CD14-positive monocyte (primary cell): ENCODE measurements at regions not wholly inside any gene's neighbourhood (a gene's known extent, or its start where the extent isn't known, plus 50 kb on each side); places are given as distances from the start of the nearest gene placed in this dataset.

Source experiments
- DNase-seq, 3 donors: peaks; one replicate each; pipeline ENCODE4 v3.0.0-alpha.2; 2011 to 2022
- H2AFZ ChIP-seq: 2 replicates; pipeline ENCODE4 v1.6.0; 2012; ENCODE audit warnings: mild to moderate bottlenecking, low read depth, low read length, inconsistent platforms; ENCODE audit not compliant: insufficient read depth, poor library complexity, severe bottlenecking
- H3K27ac ChIP-seq, 2 donors: 1 replicate in 1 of 2; 2 replicates in 1 of 2; pipeline ENCODE4 v1.5.1; 2012 to 2013; ENCODE audit warnings: low read length in 2 of 2, control low read depth in 1 of 2, inconsistent platforms in 1 of 2, low read depth in 1 of 2, mild to moderate bottlenecking in 1 of 2
- H3K27me3 ChIP-seq, 2 donors: one replicate each; pipeline versions ENCODE4 v1.6.0 to v1.6.1; 2011 to 2013; ENCODE audit warnings: low read length in 2 of 2; ENCODE audit not compliant: control insufficient read depth in 2 of 2, insufficient read depth in 2 of 2
- H3K36me3 ChIP-seq, 2 donors: replicated peaks in 1 of 2; 1 replicate in 1 of 2; 2 replicates in 1 of 2; pipeline versions ENCODE4 v1.5.1 to v1.6.1; 2012 to 2013; ENCODE audit warnings: low read length in 2 of 2, control low read depth in 1 of 2, inconsistent platforms in 1 of 2, mild to moderate bottlenecking in 1 of 2; ENCODE audit not compliant: insufficient read depth in 2 of 2, control insufficient read depth in 1 of 2
- H3K4me1 ChIP-seq, 2 donors: 1 replicate in 1 of 2; 2 replicates in 1 of 2; pipeline versions ENCODE4 v1.5.1 to v1.6.1; 2012 to 2013; ENCODE audit warnings: low read length in 2 of 2, control low read depth in 1 of 2, inconsistent platforms in 1 of 2, mild to moderate bottlenecking in 1 of 2, moderate library complexity in 1 of 2; ENCODE audit not compliant: insufficient read depth in 2 of 2, control insufficient read depth in 1 of 2
- H3K4me2 ChIP-seq: replicated peaks from 2 replicates; pipeline ENCODE3; 2012; ENCODE audit warnings: low read length, moderate library complexity, mild to moderate bottlenecking; ENCODE audit not compliant: poor library complexity, severe bottlenecking; ENCODE audit errors: extremely low read depth
- H3K4me3 ChIP-seq, 3 experiments: fragments of 200-600 bp in 1 of 3; sonication (generic) in 1 of 3; replicated peaks in 1 of 3; 1 replicate in 2 of 3; 2 replicates in 1 of 3; pipeline ENCODE4 v1.5.1; 2011 to 2013; ENCODE audit warnings: low read length in 3 of 3, mild to moderate bottlenecking in 3 of 3, control low read depth in 2 of 3, low read depth in 2 of 3, inconsistent platforms in 1 of 3, moderate library complexity in 1 of 3
- H3K79me2 ChIP-seq: 2 replicates; pipeline ENCODE4 v1.6.0; 2012; ENCODE audit warnings: mild to moderate bottlenecking, control low read depth, inconsistent platforms, low read length, moderate library complexity; ENCODE audit not compliant: insufficient read depth
- H3K9ac ChIP-seq: 2 replicates; pipeline ENCODE4 v1.6.0; 2017; ENCODE audit warnings: low read length, mild to moderate bottlenecking; ENCODE audit not compliant: insufficient read depth, poor library complexity, severe bottlenecking
- H3K9me3 ChIP-seq, 2 donors: replicated peaks in 1 of 2; 1 replicate in 1 of 2; 2 replicates in 1 of 2; pipeline versions ENCODE4 v1.5.1 to v1.6.1; 2012 to 2013; ENCODE audit warnings: low read length in 2 of 2, control low read depth in 1 of 2; ENCODE audit not compliant: control insufficient read depth in 1 of 2, insufficient read depth in 1 of 2
- H4K20me1 ChIP-seq: 2 replicates; pipeline ENCODE4 v1.6.0; 2012; ENCODE audit warnings: mild to moderate bottlenecking, low read length, control low read depth, moderate library complexity; ENCODE audit not compliant: insufficient read depth
- H3K27ac Mint-ChIP-seq, 7 donors: one replicate each; pipeline ENCODE4 v1.8.0; 2020; ENCODE audit warnings: mild to moderate bottlenecking in 7 of 7, mixed read lengths in 7 of 7, moderate library complexity in 6 of 7, inconsistent platforms in 2 of 7
- H3K27me3 Mint-ChIP-seq, 3 donors: one replicate each; pipeline ENCODE4 v1.8.0; 2021 to 2022; ENCODE audit warnings: low read depth in 3 of 3, mild to moderate bottlenecking in 3 of 3, mixed read lengths in 3 of 3, moderate library complexity in 3 of 3, inconsistent platforms in 1 of 3
- H3K36me3 Mint-ChIP-seq, 2 donors: one replicate each; pipeline ENCODE4 v1.8.0; 2020; ENCODE audit warnings: mixed read lengths in 2 of 2, inconsistent platforms in 1 of 2, mild to moderate bottlenecking in 1 of 2
- H3K4me1 Mint-ChIP-seq: one replicate; pipeline ENCODE4 v1.8.0; 2020; ENCODE audit warnings: mild to moderate bottlenecking, mixed read lengths
- H3K4me3 Mint-ChIP-seq, 2 donors: one replicate each; pipeline ENCODE4 v1.8.0; 2020; ENCODE audit warnings: mild to moderate bottlenecking in 2 of 2, mixed read lengths in 2 of 2, moderate library complexity in 1 of 2
- H3K9me3 Mint-ChIP-seq, 7 donors: one replicate each; pipeline ENCODE4 v1.8.0; 2020 to 2022; ENCODE audit warnings: mixed read lengths in 7 of 7, mild to moderate bottlenecking in 6 of 7, moderate library complexity in 6 of 7, inconsistent platforms in 2 of 7
- CTCF ChIP-seq: fragments of 200-600 bp; IDR thresholded peaks from one replicate; pipeline ENCODE4 v1.8.0; 2022; ENCODE audit warnings: antibody characterized with exemption, mild to moderate bottlenecking
- WGBS: methylation state at CpG from one replicate; pipeline ENCODE4 v1.1.5; 2013; ENCODE audit warnings: missing lambda C conversion rate; ENCODE audit not compliant: insufficient coverage; 5-methylcytosine and 5-hydroxymethylcytosine counted together
- intact Hi-C, 2 donors: fragments of 100-400 bp; cut with micrococcal nuclease; formaldehyde crosslinking; loops; one replicate each; pipeline versions ENCODE4 v1.15.0 to v1.15.1; 2023

- peak overlapping the region; percentile 51 to 80 for H3K27ac ChIP-seq
- 0% methylated on average over 1 of the region's 5 CpGs for WGBS
- intact Hi-C loops: loop anchor here in 1 of 2 donors (10.0 kb wide), 1 partner anchor 55 kb away; no protein-coding TSS in a partner anchor
- H3K9me3 ChIP-seq: no peaks in the 10 kb centered on the region
- DNase-seq: peak in 2 of 3 donors; percentile 15 to 34
- H3K4me1 ChIP-seq: peaks cover 68 to 77% of the 10 kb centered on the region in 2 donors
- peak overlapping the region; percentile 20 for H3K9ac ChIP-seq
- Mint-ChIP-seq H3K9me3 (peaks cover 0 to 2% (median 0%) of the 10 kb centered on the region in 7 donors), H3K27ac (peak overlapping the region in 6 of 7 donors; percentile 90 to 95 (median 93)), H3K36me3 (no peaks in the 10 kb centered on the region), H3K27me3 (peaks cover 0 to 1% (median 0%) of the 10 kb centered on the region in 3 donors), H3K4me1 (peaks cover 37% of the 10 kb centered on the region), H3K4me3 (peak overlapping the region; percentile 42 to 72)
- TF ChIP-seq CTCF: no peak
- H3K4me3 ChIP-seq: peak overlapping the region in 2 of 3 experiments; percentile 25 to 61
- no peaks in the 10 kb centered on the region for H4K20me1 ChIP-seq
- no peaks in the 10 kb centered on the region for H3K27me3 ChIP-seq
- peak overlapping the region; percentile 70 for H2AFZ ChIP-seq
- peak overlapping the region; percentile 55 for H3K4me2 ChIP-seq
- H3K79me2 ChIP-seq: no peaks in the 10 kb centered on the region
- H3K36me3 ChIP-seq: no peaks in the 10 kb centered on the region
Measured at GRCh38 chr2:48249631-48250473, 64.6 kb upstream of the FOXN2 start.

GRCh38 chr2:48250474-48250844, 64.0 kb upstream of the FOXN2 start:
- Mint-ChIP-seq H3K27ac (peak overlapping the region in 6 of 7 donors; percentile 80 to 96 (median 94)), H3K4me1 (peaks cover 32% of the 10 kb centered on the region), H3K4me3 (peak overlapping the region; percentile 37 to 48), H3K9me3 (peaks cover 0 to 2% (median 0%) of the 10 kb centered on the region in 7 donors), H3K36me3 (no peaks in the 10 kb centered on the region), H3K27me3 (peaks cover 0 to 1% (median 0%) of the 10 kb centered on the region in 3 donors)
- H3K36me3 ChIP-seq: no peaks in the 10 kb centered on the region
- no peak for DNase-seq
- no peaks in the 10 kb centered on the region for H3K27me3 ChIP-seq
- no peaks in the 10 kb centered on the region for H4K20me1 ChIP-seq
- WGBS: no CpG with 5 or more reads among the region's 4 CpGs
- H3K9ac ChIP-seq: no peak overlapping the region
- H3K79me2 ChIP-seq: peaks cover 3% of the 10 kb centered on the region
- no peak overlapping the region for H2AFZ ChIP-seq
- H3K4me1 ChIP-seq: peaks cover 70 to 79% of the 10 kb centered on the region in 2 donors
- no peak for TF ChIP-seq CTCF
- no peaks in the 10 kb centered on the region for H3K9me3 ChIP-seq
- peak overlapping the region in 1 of 3 experiments; percentile 61 for H3K4me3 ChIP-seq
- intact Hi-C loops: loop anchor here in 1 of 2 donors (10.0 kb wide), 1 partner anchor 54 kb away; no protein-coding TSS in a partner anchor
- H3K27ac ChIP-seq: peak overlapping the region; percentile 51 to 80
- peak overlapping the region; percentile 55 for H3K4me2 ChIP-seq
